Spleen (tissue), 7 donors: ENCODE measurements at regions not wholly inside any gene's neighbourhood (a gene's known extent, or its start where the extent isn't known, plus 50 kb on each side); places are given as distances from the start of the nearest gene placed in this dataset.

Experiments used
- CTCF ChIP-seq, 11 experiments: fragments of 200-600 bp in 7 of 11; fragments of 450-650 bp in 4 of 11; sonication (generic) in 4 of 11; IDR thresholded peaks in 8 of 11; conservative IDR thresholded peaks in 3 of 11; 1 replicate in 7 of 11; 2 replicates in 4 of 11; pipeline versions ENCODE4 v1.4.0 to v1.8.0; 2016 to 2021; ENCODE audit warnings: antibody characterized with exemption in 11 of 11, inconsistent platforms in 4 of 11, mild to moderate bottlenecking in 1 of 11
- POLR2A ChIP-seq, 3 donors: fragments of 450-650 bp; IDR thresholded peaks; one replicate each; pipeline ENCODE4 v1.5.1; 2017; ENCODE audit warnings: antibody characterized with exemption in 3 of 3, mild to moderate bottlenecking in 1 of 3
- POLR2AphosphoS5 ChIP-seq, 3 donors: sonication (generic); formaldehyde crosslinking; IDR thresholded peaks; one replicate each; pipeline ENCODE4 v1.5.1; 2017; ENCODE audit warnings: antibody characterized with exemption in 3 of 3
- donor health status: DM: no; HTN: no; CAD: no; lungs with moderate emphysema.
- donor health status: DM: no; HTN: no; CAD: no.
- donor health status: DM: no; HTN: no; CAD: no.

- TF ChIP-seq CTCF (IDR thresholded peaks at IDR 0.05 in 8 of 11, conservative IDR thresholded peaks at IDR 0.05 in 3 of 11) (no peak), POLR2A (IDR thresholded peaks at IDR 0.05) (no peak), POLR2AphosphoS5 (IDR thresholded peaks at IDR 0.05) (no peak)
Observed at GRCh38 chr7:45435131-45435530, 139.0 kb upstream of the ADCY1 start.
